HG03354 (cell line): ENCODE measurements at regions not wholly inside any gene's neighbourhood (a gene's known extent, or its start where the extent isn't known, plus 50 kb on each side); places are given as distances from the start of the nearest gene placed in this dataset.

Source experiments
- ATAC-seq: cut with Tn5 transposase; IDR thresholded peaks from one replicate; pipeline ENCODE4 v1.9.1; 2021; ENCODE audit warnings: mild to moderate bottlenecking; ENCODE audit not compliant: unreplicated experiment, poor library complexity, severe bottlenecking

- ATAC-seq: no peak
Observed at GRCh38 chr6:53744321-53744720, 50.5 kb upstream of the LRRC1 start.

DNA sequence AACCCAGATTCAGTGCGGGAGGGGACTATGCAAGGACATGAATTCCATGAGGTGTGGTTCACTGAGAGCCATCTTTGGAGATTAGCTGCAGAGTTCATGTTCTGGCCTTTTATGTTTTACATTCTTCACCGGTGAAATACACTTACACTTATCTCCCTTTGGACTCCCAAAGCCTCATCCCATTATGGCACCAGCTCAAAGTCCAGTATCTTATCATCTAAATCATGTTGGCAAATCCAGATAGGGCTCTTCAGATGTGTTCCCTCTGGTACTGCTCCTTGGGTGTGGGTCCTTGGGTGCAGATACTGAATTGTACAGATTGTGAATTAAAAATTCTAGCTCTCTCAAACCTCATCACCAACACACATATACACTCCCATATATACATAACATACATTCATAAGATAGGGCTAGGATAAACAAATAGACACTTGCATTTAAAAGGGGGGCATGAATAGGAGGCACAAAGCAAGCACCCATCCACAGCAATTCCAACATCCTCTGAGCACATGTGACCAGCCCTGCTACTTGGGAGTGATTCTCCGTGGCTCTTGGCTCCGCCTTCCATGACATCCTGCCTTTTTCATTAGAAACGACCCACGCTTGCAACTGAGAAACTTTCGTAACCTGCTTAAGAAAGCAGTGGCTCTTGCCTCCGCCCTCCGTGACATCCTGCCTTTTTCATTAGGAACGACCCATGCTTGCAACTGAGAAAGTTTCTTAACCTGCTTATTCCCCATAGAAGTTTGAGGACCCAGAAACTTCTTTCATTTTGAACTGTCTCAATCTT is 53.6 kb upstream of the LRRC1 start:
- no peak for ATAC-seq

GRCh38 chr6:53737746-53738145 is 57.1 kb upstream of the LRRC1 start:
- ATAC-seq: no peak

- peak; percentile 74 for ATAC-seq
Observed at GRCh38 chr6:53735896-53736295, 58.9 kb upstream of the LRRC1 start.

- ATAC-seq: no peak
Observed at GRCh38 chr6:53734473-53735299, 60.1 kb upstream of the LRRC1 start.

DNA sequence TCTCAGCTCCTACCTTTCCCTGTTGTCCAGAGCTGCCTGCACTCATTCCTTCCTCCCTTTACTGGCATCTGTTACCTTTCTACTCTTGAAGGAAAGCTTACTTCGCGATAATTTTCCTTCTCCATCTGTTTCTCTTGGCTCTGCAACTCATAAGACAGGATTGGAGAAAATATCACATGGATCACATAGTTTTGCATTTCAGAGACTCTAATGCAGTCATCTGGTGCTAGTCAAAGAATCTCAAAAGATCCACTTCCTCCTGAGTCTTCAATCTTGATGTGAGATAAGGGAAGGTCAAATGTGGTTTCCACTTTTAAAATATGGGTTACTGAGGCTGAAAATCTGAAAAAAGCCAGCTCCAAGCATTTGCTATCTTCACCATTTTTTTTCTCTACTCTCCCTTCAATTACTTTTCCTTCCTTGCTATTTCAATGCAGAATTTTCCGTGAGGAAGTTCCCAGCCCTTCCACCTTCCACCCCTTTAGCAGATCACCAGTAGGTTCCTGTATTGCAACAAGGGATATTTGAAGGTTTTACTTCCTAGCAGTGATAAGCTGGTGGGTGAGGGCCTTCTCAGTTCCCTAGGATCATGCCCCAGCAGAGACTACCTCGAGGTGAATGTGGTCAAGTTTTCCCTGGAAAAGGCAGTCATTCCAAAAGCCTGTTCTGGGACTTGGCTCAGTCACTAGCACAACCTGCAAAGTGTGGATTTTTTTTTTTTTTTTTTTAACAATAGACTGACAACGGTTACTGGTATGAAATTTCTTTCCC is 62.8 kb upstream of the LRRC1 start:
- no peak for ATAC-seq

- no peak for ATAC-seq
Observed at GRCh38 chr6:53730767-53731166, 64.0 kb upstream of the LRRC1 start.

DNA sequence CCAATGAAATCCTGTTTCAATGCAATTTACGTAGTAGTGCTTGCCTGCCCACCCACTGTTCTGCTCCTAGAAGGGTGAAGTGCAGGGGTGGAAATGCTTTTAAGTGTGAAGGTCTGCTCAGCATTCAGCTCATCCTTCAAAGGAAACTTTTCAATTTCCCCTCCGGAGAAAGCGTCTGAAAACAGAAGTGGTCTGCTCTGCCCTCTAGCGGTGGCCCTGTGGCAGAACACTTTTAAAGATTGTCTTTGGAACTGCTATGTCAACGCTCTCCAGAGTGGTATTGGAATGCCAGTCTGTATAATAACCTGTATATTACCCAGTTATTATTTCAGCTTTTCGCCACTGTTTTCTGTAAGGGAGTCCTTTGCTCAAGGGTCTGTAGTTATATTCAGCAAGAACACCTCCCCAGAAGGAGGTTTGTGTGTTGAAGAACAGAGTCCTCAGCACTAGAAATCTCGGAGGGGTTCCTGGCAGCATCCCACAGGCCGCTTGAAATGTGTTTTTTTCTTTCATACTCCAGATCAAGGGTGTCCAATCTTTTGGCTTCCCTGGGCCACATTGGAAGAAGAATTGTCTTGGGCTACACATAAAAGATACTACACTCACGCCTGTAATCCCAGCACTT is 63.1 kb upstream of the KLHL31 start:
- peak; percentile 66 for ATAC-seq

- no peak for ATAC-seq
Observed at GRCh38 chr6:53727748-53728147, 62.2 kb upstream of the KLHL31 start.

DNA sequence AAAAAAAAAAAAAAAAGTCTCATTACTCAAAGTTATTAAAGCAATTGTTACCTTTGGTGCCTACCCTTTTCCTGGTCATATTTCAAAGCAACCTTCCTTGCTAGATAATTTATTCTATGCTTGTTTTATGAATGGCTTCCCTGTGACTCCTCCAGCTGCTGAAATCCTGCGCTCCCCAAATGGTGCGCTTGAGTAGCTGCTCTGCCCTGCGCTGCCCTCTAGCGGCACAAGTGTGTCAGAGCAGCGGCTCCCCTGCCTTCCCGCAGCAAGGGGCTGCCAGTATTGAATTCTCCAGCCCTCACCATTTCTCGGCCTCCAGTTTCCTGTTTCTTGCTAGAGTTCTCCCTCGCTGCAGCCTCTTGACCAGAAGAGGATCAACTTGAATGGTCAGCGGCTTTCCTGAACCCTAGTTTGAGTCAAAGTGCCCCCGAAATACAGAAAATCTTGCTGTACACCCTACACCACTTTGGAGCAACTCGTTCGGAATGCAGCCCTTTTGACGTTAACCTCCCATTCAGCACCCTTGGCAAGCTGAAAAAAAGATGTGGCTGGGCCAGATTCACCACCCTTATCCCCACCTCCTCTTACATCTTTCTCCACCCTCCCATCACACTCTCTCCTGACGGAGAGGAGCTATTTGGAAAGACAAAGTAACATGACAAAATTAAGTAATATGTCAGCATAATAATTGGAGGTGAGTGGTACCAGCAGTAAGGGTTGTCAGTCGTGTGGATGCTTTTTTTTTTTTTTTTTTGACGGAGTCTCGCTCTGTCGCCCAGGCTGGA is 60.4 kb upstream of the KLHL31 start:
- peak; percentile 85 for ATAC-seq

- no peak for ATAC-seq
Observed at GRCh38 chr6:53724501-53724900, 58.9 kb upstream of the KLHL31 start.

DNA sequence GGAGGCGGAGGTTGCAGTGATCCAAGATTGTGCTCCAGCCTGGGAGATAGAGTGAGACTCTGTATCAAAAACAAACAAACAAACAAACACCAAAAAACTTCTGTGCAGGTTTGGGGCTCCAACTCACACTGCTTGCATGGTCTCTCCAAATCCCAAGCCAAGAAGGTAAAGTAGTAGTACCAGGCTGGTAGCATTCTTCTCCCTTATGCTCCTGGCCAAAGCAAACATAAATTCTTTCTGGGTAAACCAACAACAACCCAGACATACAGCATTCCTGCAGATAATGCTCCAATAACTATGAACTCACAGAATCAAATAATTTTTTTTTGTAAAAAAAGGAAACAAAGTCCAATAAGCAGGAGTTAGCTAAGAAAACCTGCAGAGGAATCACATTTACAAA is 57.8 kb upstream of the KLHL31 start:
- ATAC-seq: no peak

GRCh38 chr6:53721766-53722165 is 56.2 kb upstream of the KLHL31 start:
- ATAC-seq: no peak

DNA sequence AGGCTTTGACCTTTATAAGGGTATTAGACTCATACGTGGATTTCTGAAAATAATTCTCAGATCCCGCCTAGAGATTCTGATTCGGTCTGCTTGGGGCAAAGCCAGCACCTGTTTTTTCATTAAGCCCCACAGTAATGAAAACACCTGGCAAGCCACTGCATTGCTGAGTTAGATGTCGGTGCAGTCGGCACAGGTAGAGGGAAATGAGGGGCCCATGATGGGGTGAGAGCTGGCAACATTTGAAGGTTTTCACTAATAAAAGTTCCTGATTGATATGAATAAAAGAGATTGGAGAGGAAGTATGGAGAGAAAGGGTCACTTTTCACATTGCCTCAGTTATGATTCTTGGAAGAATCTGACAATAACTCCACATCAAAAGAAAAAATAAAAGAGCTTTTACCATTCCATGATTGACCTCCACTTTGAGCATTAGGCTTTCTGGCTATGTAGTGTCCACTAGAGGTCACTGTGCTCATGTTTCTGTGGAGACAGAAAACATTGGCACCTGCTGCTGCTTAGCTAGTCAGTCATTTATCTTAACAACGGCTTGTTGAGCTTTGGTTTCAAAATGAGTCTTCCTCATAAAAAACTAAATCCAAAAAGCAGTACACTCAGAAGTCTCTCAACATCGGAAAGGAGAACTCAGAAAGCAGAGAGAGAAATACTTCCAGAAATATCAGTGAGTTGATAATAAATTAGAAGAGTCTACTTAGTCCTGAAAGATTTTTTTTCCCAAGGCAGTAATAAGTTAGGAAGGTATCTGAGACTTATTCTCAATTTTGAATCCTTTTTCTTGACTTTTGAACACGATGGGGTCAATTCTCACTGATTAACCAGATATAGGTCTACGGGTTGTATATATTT is 53.3 kb upstream of the KLHL31 start:
- ATAC-seq: peak; percentile 98

DNA sequence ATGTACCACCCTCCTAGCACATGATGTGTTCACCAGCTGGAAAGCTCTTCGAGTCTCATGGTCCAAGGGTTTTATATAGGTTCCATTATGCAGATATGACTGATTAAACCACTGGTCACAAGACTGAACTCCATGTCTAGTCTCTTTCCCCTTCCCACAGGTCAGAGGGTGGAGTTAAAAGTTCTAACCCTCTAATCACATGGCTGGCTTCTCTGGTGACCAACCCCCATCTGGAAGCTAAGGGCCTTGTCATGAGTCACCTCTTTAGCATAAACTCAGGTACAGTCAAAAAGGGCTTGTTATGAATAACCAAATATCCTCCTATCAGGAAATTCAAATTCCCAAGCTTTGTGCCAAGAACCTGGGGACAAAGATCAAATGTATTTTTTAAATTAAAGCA is 52.0 kb upstream of the KLHL31 start:
- no peak for ATAC-seq

DNA sequence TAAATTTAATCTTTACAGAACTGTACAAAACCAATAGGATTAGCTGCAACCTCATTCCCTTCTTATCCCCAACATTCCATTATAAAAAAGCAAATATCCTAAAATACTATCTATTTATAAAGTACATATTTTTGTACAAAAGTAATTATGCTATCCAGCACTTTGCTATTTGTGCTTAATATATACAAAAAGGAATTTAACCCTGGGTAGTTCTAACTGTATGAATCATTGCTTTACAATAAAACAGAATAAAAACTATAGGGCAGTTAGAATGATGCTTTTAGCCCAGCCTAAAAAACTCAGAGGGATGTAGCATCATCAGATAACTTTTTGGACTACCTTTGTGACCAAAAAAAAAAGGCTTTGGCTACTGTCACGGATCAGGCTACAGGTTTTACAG is 49.9 kb upstream of the KLHL31 start:
- no peak for ATAC-seq
